Activated CD8-positive, alpha-beta memory T cell treated with anti-CD3 and anti-CD28 coated beads, Interleukin-2, amount 50 U/mL, for 24 hours (primary cell): ENCODE measurements at regions not wholly inside any gene's neighbourhood (a gene's known extent, or its start where the extent isn't known, plus 50 kb on each side); places are given as distances from the start of the nearest gene placed in this dataset.

Experiments used
- DNase-seq: peaks from one replicate; pipeline ENCODE4 v3.0.0-alpha.2; 2020; ENCODE audit errors: extremely low read depth

DNA sequence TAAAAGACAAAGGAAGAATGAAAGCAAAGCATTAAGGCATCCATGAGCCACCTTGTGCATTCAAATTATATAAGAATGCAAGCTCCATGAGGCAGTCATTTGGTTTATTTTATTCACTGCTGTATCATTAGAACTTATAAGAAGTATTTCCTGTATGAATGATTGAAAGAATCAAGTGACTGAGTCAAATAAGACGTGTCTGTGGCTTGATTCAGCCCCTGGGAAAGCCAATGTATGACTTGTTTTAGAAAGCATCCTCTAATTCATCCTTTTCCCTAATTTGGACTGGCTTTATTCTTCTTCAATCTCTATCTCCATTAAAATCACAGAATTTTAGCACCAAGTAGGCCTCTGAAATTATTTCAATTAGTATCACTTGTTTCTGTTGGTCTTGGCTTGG lies 461.1 kb downstream of the LPIN1 start:
- no peak for DNase-seq

- no peak for DNase-seq
Measured at GRCh38 chr2:12210016-12210933, 463.8 kb downstream of the LPIN1 start.

DNA sequence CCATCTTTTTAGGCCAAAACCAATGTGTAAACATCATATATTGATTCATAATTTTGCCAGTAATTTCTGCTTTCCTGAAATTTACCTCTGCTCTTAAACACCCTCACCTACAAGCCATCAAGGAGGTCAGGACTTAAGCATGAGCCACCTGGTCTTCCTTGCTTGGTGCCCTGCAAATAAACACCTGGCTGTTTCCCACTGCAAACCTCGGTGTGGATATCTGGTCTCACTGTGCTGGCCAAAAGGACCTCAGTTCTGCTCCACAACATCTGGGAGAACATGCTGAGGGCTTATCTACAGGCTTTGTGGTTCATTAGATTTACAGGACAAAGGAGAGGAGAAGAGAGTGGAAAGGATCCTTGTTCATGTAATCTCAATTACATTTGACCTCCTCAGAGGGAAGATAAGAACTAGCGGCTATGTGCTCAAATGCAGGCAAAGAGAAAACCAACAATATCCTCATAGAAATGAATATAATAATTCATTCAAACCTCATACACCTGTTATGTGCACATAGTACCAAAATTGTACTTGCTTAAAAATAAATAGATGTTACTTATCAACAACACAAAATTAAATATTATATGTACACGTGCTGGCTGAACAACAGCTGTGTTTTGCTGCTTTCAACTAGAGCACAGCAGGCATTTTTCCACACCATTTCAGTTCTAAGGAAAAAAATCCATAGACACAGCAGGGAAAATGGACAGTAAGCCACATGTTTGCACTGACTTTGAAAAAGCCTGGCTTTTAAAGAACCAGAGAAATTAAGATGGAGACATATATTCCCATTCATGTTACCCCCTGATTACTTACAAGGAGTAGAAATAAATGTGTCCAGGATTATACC lies 465.1 kb downstream of the LPIN1 start:
- DNase-seq, result no peak

DNA sequence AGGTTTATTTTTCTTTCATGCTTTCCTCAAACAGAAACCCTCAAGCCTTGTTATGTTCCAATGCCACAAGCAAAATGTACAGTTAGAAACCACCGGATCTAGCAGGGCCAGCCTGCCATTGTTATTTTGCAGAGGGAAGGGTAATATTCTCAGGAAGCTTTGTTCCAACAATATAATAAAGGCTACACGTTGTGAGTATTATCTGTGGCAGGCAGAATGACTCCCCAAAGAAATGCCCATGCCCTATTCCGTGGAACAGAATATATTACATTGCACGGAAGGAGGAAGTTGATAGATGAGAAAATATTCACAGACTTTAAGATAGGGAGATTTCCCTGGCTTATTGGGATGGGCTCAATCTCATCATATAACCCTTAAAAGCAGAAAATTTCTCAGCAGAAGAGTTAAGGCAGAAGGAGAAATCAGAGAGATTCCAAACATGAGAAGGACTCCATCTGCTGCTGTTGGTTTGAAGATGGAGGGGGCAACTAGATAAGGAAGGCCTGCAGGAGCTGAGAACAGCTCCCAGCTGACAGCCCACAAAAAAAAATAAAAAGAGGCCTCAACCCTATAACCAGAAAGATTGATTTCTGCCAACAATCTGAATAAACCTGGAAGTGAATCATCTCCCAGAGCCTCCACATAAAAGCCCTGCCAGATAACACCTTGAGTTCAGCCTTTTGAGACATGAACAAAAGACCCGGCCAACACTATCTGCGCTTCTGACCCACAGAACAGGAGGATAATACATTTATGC lies 466.6 kb downstream of the LPIN1 start:
- DNase-seq, result no peak

DNA sequence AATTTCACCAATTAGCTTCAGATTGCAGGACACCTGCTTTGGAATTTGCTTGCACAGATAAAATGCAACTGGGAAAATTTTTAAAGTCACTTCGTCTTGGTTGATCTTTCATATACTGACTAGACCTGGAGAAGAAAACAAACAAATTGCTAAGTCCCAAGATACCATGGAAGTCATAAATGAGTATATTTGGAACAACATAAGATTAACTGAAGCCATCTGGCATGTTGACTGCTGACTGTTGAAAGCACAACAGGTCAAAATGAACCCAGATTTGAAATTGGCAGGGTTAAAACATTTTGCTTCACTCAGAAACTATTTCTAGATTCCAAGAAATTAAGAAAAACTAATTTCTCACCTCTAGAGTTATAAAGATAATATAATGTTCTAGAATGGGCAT lies 470.7 kb downstream of the LPIN1 start:
- DNase-seq, result no peak

GRCh38 chr2:12219761-12220160 lies 473.3 kb downstream of the LPIN1 start:
- no peak for DNase-seq

GRCh38 chr2:12221584-12221983 lies 475.2 kb downstream of the LPIN1 start:
- DNase-seq, result no peak

DNA sequence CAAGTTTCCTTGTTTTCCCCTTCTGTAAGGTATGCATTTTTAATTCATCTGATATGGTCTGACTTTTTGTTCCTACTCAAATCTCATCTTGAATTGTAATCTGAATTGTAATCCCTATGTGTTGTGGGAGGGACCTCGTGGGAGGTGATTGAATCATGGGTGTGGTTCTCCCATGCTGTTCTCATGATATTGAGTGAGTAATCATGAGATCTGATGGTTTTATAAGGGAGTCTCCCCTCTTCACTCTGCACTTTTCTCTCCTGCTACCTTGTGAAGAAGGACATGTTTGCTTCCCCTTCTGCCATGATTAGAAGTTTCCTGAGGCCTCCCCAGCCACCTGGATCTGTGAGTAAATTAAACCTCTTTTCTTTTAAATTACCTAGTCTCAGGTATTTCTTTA lies 476.1 kb downstream of the LPIN1 start:
- no peak for DNase-seq

- DNase-seq, result no peak
Measured at GRCh38 chr2:12223732-12224131, 477.3 kb downstream of the LPIN1 start.

GRCh38 chr2:12226653-12227052 lies 480.2 kb downstream of the LPIN1 start:
- no peak for DNase-seq

GRCh38 chr2:12227941-12228608 lies 481.6 kb downstream of the LPIN1 start:
- DNase-seq, result no peak

GRCh38 chr2:12231288-12231687 lies 484.9 kb downstream of the LPIN1 start:
- no peak for DNase-seq

DNA sequence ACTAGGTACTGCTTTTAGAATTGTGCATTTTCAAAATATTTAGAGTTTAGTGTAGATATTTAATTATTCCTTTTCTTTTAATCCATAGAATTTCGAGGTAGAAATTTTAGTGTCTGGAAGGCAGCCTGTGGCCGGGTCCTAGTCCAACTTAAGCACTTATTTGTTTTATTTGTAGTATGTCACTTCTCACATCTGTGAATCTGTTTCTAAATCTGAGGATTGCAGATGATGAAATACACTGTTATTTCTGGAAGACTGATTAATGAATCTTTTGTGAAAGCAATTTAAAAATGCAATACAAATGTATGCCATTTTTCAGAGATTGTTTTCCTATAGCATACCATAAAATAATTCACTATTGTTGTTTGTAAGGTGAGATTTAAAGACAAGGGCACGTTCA lies 483.9 kb upstream of the TRIB2 start:
- DNase-seq, result no peak

DNA sequence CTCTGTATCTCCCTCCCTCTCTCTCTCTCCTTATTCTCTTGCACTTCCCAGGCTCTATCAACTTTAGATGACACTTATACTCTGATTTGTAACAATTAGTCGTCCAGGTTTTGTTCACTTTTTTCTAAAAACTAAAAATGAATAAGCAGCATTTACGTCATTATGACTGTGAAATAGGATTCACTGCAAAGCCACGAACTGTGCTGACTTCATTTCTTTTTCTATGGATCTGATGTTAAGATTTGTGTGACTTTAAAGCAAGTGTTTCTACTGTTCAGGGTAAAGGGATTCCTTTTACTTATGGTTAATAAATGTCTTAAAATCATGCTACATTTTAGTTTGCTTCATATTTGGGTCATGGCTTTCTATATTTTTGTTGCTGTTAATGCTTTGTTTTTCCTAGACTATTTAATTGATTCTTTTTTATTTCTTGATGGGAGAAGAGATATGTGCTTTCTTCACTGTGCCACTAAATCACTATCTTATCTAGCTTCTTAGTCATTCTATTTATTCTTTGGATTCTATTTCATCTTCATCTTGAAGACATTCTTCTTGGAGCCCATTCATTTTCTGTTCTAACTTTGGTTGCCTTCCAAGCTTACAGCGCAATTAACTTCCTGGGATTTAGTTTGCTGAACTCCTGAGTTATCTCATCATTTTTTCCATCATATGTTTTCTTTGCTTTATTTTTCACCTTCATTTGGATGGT lies 480.4 kb upstream of the TRIB2 start:
- DNase-seq, result no peak

DNA sequence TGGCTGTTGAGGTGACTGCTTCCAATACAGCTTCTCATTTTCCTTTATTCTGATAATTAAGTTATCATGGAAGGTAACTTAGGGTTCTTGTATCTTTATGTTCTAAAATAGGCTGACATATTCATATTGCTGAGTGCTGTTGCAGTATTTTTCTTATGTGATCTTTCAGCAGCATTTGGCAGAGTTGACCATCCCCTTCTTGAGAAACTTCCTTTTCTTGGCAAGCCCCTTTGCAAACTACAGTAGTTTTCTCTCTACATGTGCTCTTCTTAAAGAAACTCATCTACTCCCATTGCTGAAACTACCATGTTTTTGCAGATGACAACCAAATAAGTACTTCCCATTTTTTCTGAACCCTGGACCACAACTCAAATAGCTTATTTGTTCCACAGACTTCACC lies 476.5 kb upstream of the TRIB2 start:
- DNase-seq, result no peak

DNA sequence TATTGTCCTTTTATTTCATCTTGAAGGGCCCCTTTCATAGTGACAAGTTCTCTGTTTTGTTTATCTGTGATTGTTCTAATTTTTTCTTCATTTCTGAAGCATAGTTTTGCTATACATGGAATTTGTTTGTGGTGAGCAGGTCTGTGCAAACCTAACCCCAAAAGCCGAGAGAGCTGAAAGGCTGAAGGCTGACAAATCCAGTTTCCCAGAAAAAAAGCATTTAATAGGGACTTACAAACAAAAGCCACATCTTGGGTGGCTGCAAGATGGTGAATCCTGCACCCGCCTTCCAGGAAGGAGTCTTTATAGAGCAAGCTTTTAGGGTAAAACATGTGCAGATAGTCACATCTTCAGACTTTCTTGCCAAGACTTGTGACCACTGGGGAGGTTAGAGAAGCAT lies 473.4 kb upstream of the TRIB2 start:
- no peak for DNase-seq

GRCh38 chr2:12244070-12244469 lies 472.7 kb upstream of the TRIB2 start:
- DNase-seq, result no peak

GRCh38 chr2:12251121-12251520 lies 465.6 kb upstream of the TRIB2 start:
- no peak for DNase-seq

GRCh38 chr2:12251749-12252148 lies 465.0 kb upstream of the TRIB2 start:
- no peak for DNase-seq

GRCh38 chr2:12253167-12253778 lies 463.5 kb upstream of the TRIB2 start:
- no peak for DNase-seq
